Testis (tissue), 2 donors: ENCODE measurements at regions not wholly inside any gene's neighbourhood (a gene's known extent, or its start where the extent isn't known, plus 50 kb on each side); places are given as distances from the start of the nearest gene placed in this dataset.

Experiments used
- DNase-seq: peaks from one replicate; pipeline ENCODE4 v3.0.0-alpha.2; 2019
- H3K27ac ChIP-seq, 2 donors: fragments of 200-600 bp; sonication (generic); one replicate each; pipeline ENCODE4 v1.5.1; 2019
- H3K27me3 ChIP-seq: fragments of 200-600 bp; sonication (generic); one replicate; pipeline ENCODE4 v1.5.1; 2019
- H3K36me3 ChIP-seq: fragments of 200-600 bp; sonication (generic); one replicate; pipeline ENCODE4 v1.5.1; 2017; ENCODE audit warnings: low read depth; ENCODE audit errors: missing control alignments
- H3K4me1 ChIP-seq: fragments of 200-600 bp; sonication (generic); one replicate; pipeline ENCODE4 v1.5.1; 2019
- H3K4me3 ChIP-seq, 2 donors: fragments of 200-600 bp; sonication (generic); one replicate each; pipeline ENCODE4 v1.5.1; 2017 to 2019
- H3K9me3 ChIP-seq: fragments of 200-600 bp; sonication (generic); one replicate; pipeline ENCODE4 v1.5.1; 2017
- POLR2A ChIP-seq: fragments of 450-650 bp; IDR thresholded peaks from one replicate; pipeline ENCODE4 v1.6.1; 2017; ENCODE audit warnings: antibody characterized with exemption, mild to moderate bottlenecking, moderate library complexity
- whole genome bisulfite sequencing, 2 donors: methylation state at CpG; one replicate each; pipeline ENCODE4 v1.1.5; 2018; 5-methylcytosine and 5-hydroxymethylcytosine counted together
- intact Hi-C: fragments of 100-400 bp; cut with DNase I; formaldehyde crosslinking; loops from one replicate; pipeline ENCODE4 v1.15.1; 2023; ENCODE audit warnings: low total_unique reads
- TF ChIP-seq, protein P1 (sequence below), 3 experiments: fragments of 450-650 bp in 2 of 3; fragments of 200-600 bp in 1 of 3; sonication (generic) in 1 of 3; IDR thresholded peaks; one replicate each; pipeline ENCODE4 v1.5.1; 2016 to 2019; ENCODE audit warnings: antibody characterized with exemption in 3 of 3, mild to moderate bottlenecking in 2 of 3, moderate library complexity in 1 of 3

DNA sequence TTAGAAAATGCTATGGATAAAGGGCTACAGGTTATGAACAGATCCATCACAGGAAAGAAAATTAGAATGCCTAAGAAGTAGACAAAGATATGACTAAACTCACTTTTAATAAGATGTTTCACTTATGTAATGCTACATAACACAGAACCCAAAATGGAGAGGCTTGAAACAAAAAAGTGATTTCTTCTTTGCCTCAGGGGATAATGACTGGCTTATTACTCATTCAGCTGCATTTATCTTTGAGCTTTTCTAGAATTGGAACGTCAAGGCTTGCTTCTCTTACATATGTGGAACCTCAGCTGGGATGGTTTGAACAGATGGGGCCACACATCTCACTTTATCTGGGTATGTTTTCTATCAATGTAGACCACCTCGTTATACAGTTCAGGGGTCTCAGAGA, 120.6 kb upstream of the EPHA3 start:
- no peak for DNase-seq
- WGBS, 2 donors = 65 to 68% methylated on average over 2 of the region's 2 CpGs
- TF ChIP-seq, protein P1, sequence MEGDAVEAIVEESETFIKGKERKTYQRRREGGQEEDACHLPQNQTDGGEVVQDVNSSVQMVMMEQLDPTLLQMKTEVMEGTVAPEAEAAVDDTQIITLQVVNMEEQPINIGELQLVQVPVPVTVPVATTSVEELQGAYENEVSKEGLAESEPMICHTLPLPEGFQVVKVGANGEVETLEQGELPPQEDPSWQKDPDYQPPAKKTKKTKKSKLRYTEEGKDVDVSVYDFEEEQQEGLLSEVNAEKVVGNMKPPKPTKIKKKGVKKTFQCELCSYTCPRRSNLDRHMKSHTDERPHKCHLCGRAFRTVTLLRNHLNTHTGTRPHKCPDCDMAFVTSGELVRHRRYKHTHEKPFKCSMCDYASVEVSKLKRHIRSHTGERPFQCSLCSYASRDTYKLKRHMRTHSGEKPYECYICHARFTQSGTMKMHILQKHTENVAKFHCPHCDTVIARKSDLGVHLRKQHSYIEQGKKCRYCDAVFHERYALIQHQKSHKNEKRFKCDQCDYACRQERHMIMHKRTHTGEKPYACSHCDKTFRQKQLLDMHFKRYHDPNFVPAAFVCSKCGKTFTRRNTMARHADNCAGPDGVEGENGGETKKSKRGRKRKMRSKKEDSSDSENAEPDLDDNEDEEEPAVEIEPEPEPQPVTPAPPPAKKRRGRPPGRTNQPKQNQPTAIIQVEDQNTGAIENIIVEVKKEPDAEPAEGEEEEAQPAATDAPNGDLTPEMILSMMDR (IDR thresholded peaks at IDR 0.05) = no peak
- no peak for TF ChIP-seq POLR2A
- Histone ChIP-seq H3K27ac (no peak overlapping the region), H3K36me3 (no peaks in the 10 kb centered on the region), H3K4me3 (no peak overlapping the region), H3K9me3 (no peaks in the 10 kb centered on the region), H3K4me1 (no peaks in the 10 kb centered on the region), H3K27me3 (no peaks in the 10 kb centered on the region)
- intact Hi-C loops = no loop called here

- intact Hi-C loops = no loop called here
- Histone ChIP-seq H3K4me1 (no peaks in the 10 kb centered on the region), H3K36me3 (no peaks in the 10 kb centered on the region), H3K4me3 (no peak overlapping the region), H3K27me3 (no peaks in the 10 kb centered on the region), H3K9me3 (no peaks in the 10 kb centered on the region), H3K27ac (no peak overlapping the region)
- TF ChIP-seq, protein P1 (IDR thresholded peaks at IDR 0.05) = no peak
- TF ChIP-seq POLR2A = no peak
- no peak for DNase-seq
Observed at GRCh38 chr3:88987776-88988175, 119.6 kb upstream of the EPHA3 start.

GRCh38 chr3:88988906-88989305, 118.5 kb upstream of the EPHA3 start:
- TF ChIP-seq POLR2A = no peak
- TF ChIP-seq, protein P1 (IDR thresholded peaks at IDR 0.05) = no peak
- Histone ChIP-seq H3K9me3 (no peaks in the 10 kb centered on the region), H3K4me3 (no peak overlapping the region), H3K27ac (no peak overlapping the region), H3K36me3 (no peaks in the 10 kb centered on the region), H3K4me1 (no peaks in the 10 kb centered on the region), H3K27me3 (no peaks in the 10 kb centered on the region)
- intact Hi-C loops = no loop called here
- DNase-seq = no peak
- WGBS, 2 donors = 79 to 95% methylated on average over 3 of the region's 3 CpGs

- H3K9me3 ChIP-seq = no peaks in the 10 kb centered on the region
- no peaks in the 10 kb centered on the region for H3K36me3 ChIP-seq
- TF ChIP-seq, protein P1 (IDR thresholded peaks at IDR 0.05) = no peak
- TF ChIP-seq POLR2A = no peak
- no peak overlapping the region for H3K4me3 ChIP-seq
- no peaks in the 10 kb centered on the region for H3K27me3 ChIP-seq
- H3K4me1 ChIP-seq = no peaks in the 10 kb centered on the region
- intact Hi-C loops = no loop called here
- no peak for DNase-seq
- H3K27ac ChIP-seq = no peak overlapping the region
Observed at GRCh38 chr3:88991496-88991895, 115.9 kb upstream of the EPHA3 start.

DNA sequence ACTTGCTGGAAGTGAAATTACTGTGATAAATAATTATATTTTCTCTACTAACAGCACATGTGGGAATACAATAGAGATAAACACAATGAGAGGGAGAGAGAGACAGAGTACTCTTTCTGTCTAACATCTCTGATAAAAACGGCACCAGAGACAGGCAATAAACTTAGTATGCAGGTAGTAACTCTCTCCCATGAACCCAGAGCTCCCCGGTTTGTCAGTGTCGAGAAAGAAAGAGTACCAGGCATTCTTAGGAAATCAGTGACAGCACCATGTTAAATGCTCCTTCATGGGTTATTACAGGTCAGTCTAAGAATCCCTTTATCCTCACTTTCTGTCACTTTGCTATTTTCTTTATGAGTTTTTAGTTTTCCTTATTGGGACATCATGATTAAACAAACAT, 110.7 kb upstream of the EPHA3 start:
- no peaks in the 10 kb centered on the region for H3K36me3 ChIP-seq
- no peak overlapping the region for H3K4me3 ChIP-seq
- H3K9me3 ChIP-seq = no peaks in the 10 kb centered on the region
- H3K4me1 ChIP-seq = no peaks in the 10 kb centered on the region
- intact Hi-C loops = no loop called here
- 19 to 25% methylated on average over 3 of the region's 3 CpGs for WGBS, 2 donors
- TF ChIP-seq, protein P1 (IDR thresholded peaks at IDR 0.05) = no peak
- TF ChIP-seq POLR2A = no peak
- DNase-seq = no peak
- no peaks in the 10 kb centered on the region for H3K27me3 ChIP-seq
- no peak overlapping the region for H3K27ac ChIP-seq
